DOHH2 (cell line): ENCODE measurements at regions not wholly inside any gene's neighbourhood (a gene's known extent, or its start where the extent isn't known, plus 50 kb on each side); places are given as distances from the start of the nearest gene placed in this dataset.

Experiments used
- CTCF ChIP-seq: fragments of 200-600 bp; sonication (generic); IDR thresholded peaks from one replicate; pipeline ENCODE4 v1.5.1; 2014; ENCODE audit warnings: antibody characterized with exemption, mild to moderate bottlenecking, low read depth, low read length; ENCODE audit not compliant: poor library complexity, severe bottlenecking
- EZH2phosphoT487 ChIP-seq: fragments of 200-600 bp; sonication (generic); IDR thresholded peaks from 2 replicates; pipeline ENCODE4 v1.6.1; 2017; ENCODE audit warnings: borderline replicate concordance, mild to moderate bottlenecking, antibody characterized with exemption, low read length, moderate library complexity, mixed read lengths

DNA sequence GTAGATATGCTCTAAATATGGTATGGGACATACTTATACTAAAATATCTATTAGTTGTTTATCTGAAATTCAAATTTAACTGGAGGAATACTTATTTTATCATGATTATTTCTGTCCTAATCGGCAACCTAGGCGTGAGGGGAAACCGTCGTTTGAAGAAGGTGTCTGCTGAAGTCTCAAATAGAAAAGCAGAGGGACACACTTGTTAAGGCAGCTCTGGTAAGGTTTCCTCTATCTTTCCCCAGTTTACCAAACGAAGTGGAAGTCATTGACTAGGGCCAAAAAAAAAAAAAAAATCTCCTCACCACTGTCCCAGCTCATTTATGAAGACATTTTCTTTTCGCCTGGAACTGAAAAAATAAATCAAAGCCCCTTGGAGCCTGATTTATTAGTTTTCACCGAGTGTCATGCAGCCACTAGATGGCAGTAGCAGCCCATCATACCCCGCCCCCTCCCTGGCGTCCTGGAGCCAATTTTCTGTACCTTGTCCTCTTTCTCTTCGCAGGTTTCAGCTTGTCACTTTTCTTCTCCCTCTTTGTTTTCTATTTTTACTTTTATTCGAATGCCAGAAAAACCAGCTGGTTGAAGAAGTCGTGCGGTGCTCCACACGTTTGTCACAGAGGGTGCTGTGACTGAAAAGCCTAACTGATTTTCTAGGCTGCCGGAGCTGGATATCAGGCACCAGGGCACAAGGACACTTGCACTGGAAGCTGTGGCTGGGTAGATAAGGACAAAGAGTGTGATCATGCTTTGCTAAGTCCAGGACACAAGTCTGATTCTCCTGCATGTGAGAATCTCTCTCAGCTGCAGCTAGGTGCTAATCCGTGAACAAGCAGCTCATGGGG is 238.7 kb downstream of the ZPLD1 start:
- TF ChIP-seq CTCF, result peak; percentile 87
- no peak for TF ChIP-seq EZH2phosphoT487
